HG02571 (cell line): ENCODE measurements at regions not wholly inside any gene's neighbourhood (a gene's known extent, or its start where the extent isn't known, plus 50 kb on each side); places are given as distances from the start of the nearest gene placed in this dataset.
"Not testable (repeated sequence)": the region's sequence is repeated elsewhere in the genome, so short reads cannot be mapped to it uniquely, and the experiment has no call there.

ENCODE experiments used
- ATAC-seq: cut with Tn5 transposase; IDR thresholded peaks from one replicate; pipeline ENCODE4 v1.9.1; 2021; ENCODE audit warnings: mild to moderate bottlenecking, moderate library complexity; ENCODE audit not compliant: unreplicated experiment

DNA sequence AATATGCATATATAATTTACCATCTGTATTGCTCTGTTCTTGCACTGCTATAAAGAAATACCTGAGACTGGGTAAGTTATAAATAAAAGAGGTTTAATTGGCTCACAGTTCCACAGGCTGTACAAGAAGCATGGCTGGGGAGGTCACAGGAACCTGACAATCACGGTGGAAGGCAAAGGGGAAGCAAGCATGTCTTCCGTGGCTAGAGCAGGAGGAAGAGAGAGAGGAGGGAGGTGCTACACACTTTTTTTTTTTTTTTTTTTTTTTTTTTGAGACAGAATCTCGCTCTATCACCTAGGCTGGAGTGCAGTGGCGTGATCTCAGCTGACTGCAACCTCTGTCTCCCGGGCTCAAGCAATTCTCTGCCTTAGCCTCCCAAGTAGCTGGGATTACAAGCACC lies 150.9 kb upstream of the DTNBP1 start:
- ATAC-seq = not testable (repeated sequence)

GRCh38 chr6:15811107-15811506 lies 148.3 kb upstream of the DTNBP1 start:
- ATAC-seq = no peak

DNA sequence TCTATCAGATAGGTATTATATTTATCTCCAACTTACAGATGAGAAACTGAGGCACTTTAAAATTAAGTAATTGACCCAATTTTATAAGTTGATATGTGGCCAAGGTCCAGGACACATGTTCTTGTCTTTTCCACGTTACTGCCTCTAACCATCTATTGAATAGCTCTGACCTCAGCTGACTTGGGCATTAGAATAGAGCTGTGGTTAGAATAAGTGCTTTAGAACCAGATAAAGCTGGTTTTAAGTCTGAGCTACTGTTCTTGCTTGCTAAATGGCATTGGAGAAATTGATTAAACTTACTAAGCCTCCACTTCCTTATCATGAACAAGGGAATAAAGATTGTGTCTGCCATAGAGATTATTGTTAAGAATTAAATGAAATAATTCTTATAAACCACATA lies 147.8 kb upstream of the DTNBP1 start:
- ATAC-seq = no peak

DNA sequence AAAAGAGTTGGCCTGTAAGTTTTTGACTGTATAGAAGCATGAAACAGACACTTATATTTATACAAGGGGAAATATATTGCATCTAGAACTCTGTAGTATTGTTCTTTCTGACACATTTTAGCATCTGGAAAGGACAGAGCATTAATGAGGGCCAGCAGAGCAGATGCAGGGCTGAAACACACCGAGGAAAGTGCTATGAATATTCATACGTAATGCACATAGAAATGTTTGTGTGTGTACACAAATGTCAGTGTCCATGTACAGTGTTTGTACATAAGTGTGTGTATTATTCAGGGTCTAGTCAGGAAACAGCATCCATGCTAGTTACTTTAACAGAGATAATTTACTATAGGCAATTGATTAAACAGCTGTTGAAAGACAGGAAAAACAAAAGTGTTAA lies 146.5 kb upstream of the DTNBP1 start:
- ATAC-seq = no peak

DNA sequence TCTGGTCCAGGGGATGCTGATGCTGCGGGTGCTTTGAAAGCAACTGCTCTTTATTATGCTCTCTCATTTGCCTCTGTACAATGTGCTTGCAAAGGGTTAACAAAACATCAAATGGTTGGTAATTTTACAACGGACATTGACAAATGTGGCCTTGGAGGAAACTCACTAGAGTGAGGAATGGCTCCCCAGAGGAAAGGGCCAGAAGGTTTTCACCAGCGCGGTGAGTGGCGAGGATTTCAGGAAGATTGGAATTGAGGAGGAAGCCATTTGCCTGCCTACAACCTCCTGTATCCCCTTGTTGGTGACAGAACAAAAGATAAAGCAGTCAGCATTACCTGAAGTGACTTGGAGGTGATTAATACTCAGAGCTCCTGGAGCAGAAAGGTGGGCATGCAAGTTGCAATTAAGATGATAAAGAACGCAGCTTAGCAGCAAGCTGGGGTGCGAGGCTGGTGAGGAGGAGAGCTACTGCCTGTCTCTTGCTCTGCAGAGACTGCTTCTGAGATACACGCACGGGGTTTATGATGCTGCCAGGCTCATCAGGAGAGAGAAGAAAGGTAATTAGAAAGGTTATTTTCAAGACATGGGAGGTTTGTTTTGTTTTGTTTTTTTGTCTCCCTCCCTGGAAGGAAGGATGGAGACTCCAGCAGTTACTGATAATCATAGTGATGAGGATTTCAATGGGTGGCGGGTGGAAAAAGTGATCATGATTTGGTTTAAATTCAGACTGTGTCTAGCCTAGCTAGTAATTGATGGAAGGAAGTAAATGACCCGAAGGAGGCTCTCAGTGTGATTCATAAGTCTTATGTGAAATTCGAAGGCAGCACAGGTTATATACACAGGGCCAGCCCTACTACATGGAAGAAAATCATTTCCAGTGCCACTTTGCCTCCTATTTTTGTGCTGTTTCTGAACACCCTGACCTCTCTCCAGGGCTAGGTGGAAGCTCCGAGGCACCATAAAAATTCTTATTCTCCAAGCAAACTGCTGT lies 141.6 kb upstream of the DTNBP1 start:
- ATAC-seq = no peak

DNA sequence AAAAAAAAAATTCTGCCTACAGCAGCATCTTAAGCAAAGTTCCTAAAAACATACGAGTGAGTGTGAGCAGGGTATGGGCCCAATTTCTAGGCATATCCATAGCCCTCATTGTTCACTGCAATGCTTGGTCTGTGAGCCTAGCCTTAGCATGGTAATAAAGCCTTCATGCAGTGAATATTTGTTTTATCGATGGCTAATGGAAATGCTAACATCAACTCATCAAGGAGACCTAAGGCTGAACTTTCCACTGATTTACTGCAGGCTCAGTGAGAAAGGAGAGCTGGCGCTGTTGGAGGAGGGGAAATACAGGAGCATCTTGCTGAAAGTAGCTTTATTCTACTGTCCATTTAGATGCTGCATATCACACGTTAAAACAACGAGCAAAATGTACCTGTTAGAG lies 139.6 kb upstream of the DTNBP1 start:
- ATAC-seq = no peak

DNA sequence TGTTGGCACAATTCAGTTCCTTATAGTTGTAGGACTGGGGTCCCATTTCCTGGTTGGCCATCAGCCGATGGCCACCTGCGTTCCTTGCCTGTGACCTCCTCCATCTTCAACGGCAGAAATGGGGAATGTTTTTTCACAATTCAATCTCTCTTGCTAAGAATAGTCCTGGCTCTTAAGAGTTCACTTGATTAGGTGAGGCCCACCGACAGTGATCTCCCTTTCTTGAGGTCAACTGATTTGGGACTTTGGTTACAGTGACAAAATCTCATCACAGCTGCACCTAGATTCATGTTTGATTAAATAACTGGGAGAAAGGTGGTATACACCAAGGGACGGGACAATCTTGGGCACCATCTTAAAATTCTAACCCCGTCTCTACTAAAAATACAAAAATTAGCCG lies 139.1 kb upstream of the DTNBP1 start:
- ATAC-seq = no peak

DNA sequence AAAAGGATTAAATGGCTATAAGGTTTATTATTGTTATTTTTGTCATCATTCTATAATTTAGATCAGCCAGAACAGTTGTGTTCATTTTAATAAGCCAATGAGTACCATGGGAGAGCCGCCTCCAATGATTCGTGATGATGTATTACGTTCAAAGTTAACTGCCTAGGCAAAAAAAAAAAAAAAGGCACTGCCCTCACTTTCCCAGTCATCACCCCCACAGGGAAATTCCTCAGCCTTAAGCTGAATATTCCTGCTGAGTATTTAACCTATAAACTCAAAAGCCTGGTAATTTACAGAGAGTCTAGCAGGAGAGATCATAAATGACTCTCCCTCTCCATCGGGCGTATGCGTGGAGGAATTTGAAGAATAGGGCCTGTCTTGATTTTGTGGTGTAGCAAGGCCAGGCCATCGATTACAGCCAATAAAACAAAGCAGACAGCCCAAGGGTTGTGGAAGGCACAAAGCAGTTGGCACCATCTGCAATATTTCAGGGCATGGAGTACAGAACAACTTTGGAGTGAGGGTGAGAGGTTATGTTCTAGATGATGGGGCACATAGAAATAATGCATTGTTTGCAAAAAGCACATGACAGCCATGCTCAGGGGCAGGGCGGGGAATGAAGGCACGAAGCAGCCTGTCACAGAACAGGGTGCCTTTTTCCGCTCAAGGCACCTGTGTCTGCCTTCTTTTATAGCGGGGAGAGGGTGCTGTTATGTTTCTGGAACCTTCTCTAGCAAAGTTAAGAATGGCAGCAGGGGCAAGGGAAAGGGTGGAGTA lies 138.2 kb upstream of the DTNBP1 start:
- no peak for ATAC-seq

GRCh38 chr6:15798533-15799255 lies 135.9 kb upstream of the DTNBP1 start:
- no peak for ATAC-seq

DNA sequence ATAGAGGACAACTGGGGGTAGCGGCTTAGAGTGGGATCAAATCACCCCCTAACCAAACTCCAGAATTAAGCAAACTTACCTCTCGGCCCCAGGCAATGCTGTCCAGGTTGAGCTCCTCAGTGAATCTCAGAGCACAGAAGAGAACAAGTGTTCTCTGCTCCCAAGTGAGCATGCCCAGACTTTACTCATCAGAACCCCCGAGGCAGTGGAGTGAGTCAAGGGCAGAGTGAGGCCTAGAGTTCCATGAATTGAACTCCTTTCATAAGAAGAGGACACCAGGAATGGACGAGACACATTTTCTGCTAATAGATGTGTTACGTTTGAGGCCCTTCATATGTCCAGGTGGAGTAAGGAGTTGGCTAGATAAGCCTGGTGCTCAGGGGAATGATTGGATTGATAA lies 134.0 kb upstream of the DTNBP1 start:
- ATAC-seq = no peak

- no peak for ATAC-seq
Observed at GRCh38 chr6:15796130-15796771, 133.4 kb upstream of the DTNBP1 start.

DNA sequence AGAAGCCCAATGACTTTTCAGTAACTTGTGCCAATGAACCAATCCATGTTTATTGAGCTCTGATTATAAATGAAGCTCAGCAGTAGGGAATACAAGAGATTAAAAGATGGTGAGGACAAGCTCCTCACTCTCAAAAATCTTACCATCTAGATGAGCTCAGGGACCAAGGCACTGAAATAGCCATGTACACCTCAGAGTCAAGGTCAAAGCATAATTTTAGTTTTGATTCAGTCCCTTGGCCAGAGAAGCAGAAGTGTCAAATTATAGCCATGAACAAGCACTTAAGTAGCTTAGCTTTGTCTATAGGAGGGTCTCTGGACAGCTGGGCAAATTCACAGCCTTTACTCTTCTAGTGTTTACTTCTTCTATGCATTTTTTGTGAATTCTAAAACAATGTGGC lies 131.0 kb upstream of the DTNBP1 start:
- no peak for ATAC-seq

- ATAC-seq = no peak
Observed at GRCh38 chr6:15793288-15793687, 130.5 kb upstream of the DTNBP1 start.

DNA sequence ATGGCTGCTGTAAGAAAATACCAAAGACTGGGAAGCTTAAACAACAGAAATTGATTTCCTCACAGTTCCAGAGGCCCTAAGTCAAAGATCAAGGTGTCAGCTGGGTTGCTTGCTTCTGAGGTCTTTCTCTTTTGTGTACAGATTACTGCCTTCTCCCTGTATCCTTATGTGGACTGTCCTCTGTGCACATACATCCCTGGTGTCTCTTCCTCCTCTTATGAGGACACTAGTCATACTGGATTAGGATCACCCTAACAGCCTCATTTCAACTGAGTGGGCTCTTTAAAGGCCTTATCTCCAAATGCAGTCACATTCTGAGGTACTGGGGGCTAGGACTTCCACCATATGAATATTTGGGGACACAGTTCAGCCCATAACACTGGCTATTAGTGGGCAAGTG lies 130.0 kb upstream of the DTNBP1 start:
- ATAC-seq = no peak

DNA sequence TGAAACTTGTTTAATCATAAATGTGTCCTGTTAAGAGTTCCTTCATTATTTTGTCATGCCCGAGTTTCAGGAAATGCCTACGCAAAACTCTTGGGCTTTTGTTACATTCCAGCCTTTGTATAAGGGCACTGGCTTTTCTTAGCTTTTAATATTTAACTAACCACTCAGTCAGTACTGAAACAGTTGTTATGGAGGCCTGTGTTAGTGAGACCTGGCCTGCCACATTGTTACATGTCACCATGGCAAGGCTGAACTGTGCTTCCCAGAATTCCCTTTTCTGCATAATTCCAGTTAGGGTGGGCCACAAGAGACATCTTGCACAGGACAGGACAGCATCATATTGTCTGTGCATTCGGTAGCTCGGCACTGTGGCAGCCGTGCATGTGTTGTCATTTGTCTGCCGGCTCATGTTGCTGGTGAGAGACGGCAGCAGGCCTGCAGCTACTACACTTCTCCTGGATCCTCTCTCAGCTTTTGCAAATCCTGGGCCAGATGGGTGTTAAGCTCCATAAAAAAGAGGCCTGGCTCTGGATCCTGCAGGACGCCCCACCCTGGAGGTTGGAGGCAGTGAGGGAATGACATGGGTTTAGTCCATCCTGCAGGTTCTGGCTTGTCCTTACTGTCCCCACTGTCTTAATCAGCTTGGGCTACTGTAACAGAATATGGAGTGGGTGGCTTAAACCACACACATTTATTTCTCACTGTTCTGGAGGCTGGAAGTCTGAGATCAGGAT lies 128.8 kb upstream of the DTNBP1 start:
- ATAC-seq = no peak

DNA sequence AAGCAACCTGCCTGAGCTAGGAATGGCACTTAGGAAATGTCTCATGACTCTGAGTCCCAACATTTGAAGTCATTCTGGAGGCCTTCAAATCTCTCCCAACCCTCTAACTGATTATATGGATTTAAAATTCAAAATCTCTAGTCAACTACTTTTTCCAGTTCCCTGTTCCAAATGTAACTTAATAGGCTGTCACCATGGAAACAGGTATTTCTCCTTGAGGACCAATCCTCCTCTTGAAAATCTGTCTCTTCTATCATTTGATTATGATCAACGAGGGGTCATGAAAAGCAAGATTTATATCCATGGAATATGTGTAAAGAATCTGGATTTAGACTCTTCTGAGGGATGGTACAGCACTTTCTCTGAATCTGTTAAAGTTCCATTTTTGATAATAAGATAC lies 127.3 kb upstream of the DTNBP1 start:
- no peak for ATAC-seq

GRCh38 chr6:15786846-15787245 lies 124.0 kb upstream of the DTNBP1 start:
- no peak for ATAC-seq

- ATAC-seq = no peak
Observed at GRCh38 chr6:15783484-15783883, 120.7 kb upstream of the DTNBP1 start.

GRCh38 chr6:15781890-15782289 lies 119.1 kb upstream of the DTNBP1 start:
- no peak for ATAC-seq

DNA sequence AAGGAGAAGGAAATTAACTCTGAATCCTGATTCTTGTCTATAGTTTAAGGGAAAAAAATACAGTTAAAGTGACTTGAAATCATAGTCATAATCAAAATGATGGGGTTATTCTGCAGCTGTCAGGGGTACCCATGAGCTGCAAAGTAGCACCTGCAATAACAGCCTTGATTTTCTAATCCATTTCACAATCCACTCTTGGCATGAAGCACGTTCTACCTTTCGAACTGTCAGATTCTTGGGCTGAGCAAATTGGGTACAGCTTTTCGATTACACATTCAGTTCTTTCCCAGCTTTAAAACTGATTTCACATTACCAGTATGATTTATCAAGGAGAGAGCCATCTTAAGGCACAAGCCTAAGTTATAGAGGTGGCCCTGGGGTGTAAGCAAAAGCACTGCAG lies 118.5 kb upstream of the DTNBP1 start:
- no peak for ATAC-seq
